NCI-H2196 treated with DMSO at 0.1 percent for 48 hours (cell line): ENCODE measurements at regions not wholly inside any gene's neighbourhood (a gene's known extent, or its start where the extent isn't known, plus 50 kb on each side); places are given as distances from the start of the nearest gene placed in this dataset.

ENCODE experiments used
- DNase-seq: peaks from one replicate; lab custom pipeline; 2025; ENCODE audit not compliant: unreplicated experiment; lab: John Stamatoyannopoulos, UW

GRCh38 chr22:27620367-27621154 is 181.0 kb downstream of the MN1 start:
- DNase-seq, result no peak

DNA sequence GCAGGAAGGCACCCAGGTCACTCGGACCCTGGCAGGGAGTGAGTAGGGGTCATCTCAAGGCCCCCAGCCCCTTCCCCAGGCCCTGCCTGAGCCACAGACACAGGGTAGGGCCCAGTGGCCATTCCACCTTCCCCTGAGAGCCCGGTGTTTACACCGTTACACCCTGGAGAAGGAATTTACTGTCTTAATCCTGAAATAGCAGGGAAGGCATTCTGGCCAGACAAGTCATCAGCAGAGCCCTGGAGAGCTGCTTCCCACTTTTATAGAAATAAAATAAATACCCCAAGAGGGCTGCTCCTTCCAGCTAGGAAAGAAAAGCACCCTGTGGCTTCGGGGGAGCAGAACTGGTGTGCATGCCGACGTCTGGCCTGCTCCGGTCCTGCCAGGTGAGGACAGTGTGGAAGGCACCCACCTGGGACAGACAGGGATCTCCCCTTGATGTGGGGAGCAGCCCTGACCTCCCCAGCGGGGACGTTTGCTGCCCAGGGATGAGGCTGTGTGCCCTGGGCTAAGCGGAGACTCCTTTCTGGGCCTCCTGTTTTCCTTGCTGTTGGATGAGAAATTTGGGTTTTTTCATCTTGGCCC is 180.0 kb downstream of the MN1 start:
- no peak for DNase-seq

DNA sequence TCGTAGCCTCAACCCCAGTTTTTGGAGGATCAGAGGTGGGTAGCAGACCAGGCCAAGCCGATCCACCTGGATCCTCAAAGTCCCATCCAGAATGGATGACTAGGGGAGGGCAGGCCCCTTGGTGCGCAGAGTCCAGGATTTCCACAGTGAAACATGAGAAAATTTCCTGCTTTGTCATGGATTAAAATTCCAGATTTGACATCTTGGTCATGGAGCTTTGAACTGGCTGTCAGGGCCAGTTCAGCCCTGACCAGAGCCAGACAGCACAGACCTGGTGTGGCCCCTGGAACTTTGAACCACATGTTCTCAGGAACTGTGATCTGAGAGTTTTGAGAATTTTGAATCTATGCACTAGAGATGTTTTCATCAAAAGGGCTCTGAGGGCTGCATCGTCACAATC is 177.5 kb downstream of the MN1 start:
- no peak for DNase-seq

- no peak for DNase-seq
Observed at GRCh38 chr22:27624705-27625104, 176.9 kb downstream of the MN1 start.

DNA sequence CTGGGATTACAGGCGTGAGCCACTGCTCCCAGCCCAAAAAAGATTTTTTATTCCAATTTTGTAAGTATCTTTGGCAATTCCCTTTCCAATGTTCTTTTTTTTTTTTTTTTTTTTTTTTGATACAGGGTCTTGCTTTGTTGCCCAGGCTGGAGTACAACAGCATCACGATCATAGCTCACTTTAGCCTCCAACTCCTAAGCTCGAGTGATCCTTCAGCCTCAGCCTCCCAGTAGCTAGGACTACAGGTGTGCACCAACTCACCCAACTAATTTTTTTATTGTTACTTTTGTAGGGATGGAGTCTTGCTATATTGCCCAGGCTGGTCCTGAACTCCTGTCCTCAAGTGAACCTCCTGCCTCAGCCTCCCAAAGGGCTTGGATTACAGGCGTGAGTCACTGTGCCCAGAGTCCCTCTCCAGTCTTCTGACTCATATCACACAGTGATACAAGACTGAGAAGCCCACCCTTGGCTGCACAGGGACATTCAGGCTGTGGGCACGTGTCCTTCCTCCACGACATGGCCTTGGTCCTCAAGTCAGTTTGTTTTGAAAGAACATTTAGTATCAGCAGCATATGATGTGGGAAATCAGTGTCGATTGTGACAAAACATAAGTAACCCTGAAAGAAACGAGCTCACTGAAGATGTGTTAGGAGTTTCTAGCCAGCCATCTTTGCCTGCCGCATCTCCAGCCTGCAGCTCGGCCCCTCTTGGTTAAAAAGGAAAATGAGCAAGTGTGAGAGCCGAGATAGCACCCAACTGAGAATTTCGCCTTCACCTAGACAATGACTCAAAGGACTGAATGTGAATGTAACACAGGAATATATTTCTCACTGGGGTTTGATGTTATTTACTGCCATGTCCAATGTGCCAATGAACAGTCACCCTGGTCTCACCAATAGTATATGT is 175.5 kb downstream of the MN1 start:
- no peak for DNase-seq

GRCh38 chr22:27626675-27627443 is 174.7 kb downstream of the MN1 start:
- DNase-seq, result no peak

DNA sequence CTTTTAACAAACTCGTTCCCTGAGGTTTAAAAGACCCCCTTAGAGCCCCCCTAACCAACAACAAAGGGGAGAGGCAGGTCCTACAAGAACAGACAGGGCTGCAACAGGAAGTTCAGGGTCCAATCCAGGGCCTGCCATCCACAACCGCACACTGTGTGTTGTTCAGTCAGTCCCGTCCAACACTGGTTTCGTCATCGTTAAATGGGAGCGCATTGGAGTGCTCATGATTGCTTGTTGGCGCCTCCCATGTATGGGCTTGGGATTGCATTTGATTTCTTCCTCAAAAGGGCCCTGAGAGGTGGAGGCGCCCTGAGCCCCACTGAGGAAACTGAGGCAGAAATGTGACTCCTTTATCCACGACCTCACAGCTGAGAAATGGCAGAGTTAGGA is 174.1 kb downstream of the MN1 start:
- no peak for DNase-seq

- DNase-seq, result no peak
Observed at GRCh38 chr22:27627901-27628300, 173.7 kb downstream of the MN1 start.

DNA sequence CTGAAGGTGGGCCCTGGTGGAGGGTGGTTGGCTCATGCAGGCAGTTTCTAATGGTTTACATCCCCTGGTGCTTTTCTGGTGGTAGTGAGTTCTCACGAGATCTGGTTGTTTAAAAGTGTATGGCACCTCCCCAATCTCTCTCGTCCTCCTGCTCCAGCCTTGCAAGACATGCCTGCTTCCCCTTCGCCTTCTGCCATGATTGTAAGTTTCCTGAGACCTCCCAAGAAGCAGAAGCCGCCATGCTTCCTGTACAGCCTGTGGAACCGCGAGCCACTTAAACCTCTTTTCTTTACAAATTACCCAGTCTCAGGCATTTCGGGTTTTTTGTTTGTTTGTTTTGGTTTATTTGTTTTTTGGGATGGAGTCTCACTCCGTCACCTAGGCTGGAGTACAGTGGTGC is 173.2 kb downstream of the MN1 start:
- no peak for DNase-seq

- no peak for DNase-seq
Observed at GRCh38 chr22:27628891-27629631, 172.5 kb downstream of the MN1 start.

DNA sequence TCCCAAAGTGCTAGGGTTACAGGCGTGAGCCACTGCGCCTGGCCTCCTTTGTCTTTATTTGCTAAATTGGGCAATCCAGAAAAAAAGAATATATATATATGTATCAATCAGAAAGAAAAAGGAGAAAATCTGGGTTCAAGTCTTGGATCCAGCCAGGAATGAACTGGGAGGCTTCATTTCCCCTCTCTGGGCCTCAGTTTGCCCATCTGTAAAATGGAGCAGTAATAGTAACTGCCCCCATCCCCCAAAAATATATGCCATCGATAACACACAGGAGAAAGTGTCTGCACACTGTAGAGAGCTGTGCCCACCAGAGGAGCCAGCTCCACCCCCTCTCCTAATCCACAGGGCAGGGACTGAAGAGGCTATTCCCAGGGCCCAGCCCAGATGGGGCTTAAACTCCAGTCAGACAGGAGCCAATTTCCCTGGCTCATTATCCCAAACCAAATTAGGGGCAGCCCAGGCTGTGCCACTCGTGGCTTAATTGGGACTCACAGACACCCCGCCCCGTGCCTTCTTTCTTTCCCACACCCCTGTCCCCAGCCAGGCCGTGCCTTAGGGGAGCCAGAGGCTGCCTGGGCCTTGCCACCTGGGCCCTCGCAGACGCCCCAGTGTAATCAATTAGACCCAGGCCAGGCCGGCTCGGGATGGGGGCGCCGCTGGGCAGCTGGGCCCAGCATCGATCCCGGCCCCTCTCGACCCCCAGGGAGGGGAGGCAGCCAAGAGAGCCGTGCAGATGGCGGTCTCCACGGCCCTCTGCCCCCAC is 171.5 kb downstream of the MN1 start:
- DNase-seq, result no peak

- no peak for DNase-seq
Observed at GRCh38 chr22:27630754-27631153, 170.8 kb downstream of the MN1 start.

GRCh38 chr22:27631641-27632040 is 169.9 kb downstream of the MN1 start:
- DNase-seq, result no peak

GRCh38 chr22:27632451-27633295 is 168.9 kb downstream of the MN1 start:
- DNase-seq, result no peak

- DNase-seq, result no peak
Observed at GRCh38 chr22:27633296-27633871, 168.2 kb downstream of the MN1 start.

GRCh38 chr22:27634043-27634740 is 167.4 kb downstream of the MN1 start:
- DNase-seq, result no peak

DNA sequence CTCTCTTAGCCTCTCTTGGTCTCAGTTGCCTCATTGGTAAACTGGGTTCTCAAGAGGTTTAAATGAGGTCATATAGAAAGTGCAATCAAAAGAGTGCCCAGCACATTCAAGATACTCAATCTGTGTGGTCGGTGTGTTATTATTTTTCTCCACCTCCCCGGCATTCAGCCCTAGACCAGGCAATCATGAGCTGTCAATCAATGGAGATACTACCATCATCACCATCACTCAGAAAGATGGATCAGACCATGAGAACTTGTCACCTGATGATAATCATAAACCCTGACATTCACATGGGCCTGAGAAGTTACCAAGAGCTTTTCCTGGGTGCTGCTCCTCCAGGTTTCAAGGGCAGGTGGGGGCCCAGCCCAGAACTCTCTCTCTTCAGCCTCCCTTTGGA is 166.1 kb downstream of the MN1 start:
- DNase-seq, result no peak

GRCh38 chr22:27635852-27636251 is 165.7 kb downstream of the MN1 start:
- no peak for DNase-seq
